CD4-positive, alpha-beta T cell treated with Interleukin-12 subunit alpha and Interleukin-12 subunit beta, for 1 hour (primary cell): ENCODE measurements at regions not wholly inside any gene's neighbourhood (a gene's known extent, or its start where the extent isn't known, plus 50 kb on each side); places are given as distances from the start of the nearest gene placed in this dataset.
A peak's percentile ranks its signal among the peaks of the same experiment; 100 is the strongest.

ENCODE experiments used
- DNase-seq: peaks from one replicate; pipeline ENCODE4 v3.0.0-alpha.2; 2020

DNA sequence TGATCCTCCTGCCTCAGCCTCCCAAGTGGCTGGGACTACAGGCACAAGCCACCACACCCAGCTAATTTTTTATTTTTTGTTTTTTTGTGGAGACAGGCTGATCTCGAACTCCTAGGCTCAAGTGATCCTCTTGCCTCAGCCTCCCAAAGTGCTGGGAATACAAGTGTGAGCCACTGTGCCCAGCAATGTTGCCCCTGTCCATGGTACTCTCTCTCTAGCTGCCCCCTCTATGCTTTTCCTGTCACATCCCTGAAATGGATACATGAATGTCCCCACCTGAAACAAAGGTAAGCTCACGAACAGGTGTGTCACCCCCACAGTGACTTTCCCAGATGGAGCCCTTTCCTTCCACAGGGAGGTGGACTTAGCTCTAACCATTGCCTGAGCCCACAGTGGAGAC lies 141.1 kb upstream of the MGMT start:
- no peak for DNase-seq

DNA sequence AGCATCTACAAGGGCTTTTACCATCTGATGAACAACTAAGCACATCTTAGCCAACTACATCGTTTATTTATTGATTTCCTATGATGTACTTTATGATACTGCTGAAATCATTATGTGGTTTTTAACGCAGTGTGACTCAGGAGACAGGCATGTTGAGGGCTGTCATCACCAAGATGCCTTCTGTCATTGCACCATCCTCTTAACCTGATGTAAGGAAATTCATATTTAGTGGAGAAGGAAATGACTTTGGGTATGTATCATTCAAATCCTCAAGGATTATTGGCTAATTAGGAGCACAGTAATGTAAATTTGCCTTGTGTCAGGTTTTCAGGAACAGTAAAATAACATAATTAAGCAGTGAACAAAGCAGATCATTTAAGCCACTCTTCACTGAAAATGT lies 138.5 kb upstream of the MGMT start:
- no peak for DNase-seq

DNA sequence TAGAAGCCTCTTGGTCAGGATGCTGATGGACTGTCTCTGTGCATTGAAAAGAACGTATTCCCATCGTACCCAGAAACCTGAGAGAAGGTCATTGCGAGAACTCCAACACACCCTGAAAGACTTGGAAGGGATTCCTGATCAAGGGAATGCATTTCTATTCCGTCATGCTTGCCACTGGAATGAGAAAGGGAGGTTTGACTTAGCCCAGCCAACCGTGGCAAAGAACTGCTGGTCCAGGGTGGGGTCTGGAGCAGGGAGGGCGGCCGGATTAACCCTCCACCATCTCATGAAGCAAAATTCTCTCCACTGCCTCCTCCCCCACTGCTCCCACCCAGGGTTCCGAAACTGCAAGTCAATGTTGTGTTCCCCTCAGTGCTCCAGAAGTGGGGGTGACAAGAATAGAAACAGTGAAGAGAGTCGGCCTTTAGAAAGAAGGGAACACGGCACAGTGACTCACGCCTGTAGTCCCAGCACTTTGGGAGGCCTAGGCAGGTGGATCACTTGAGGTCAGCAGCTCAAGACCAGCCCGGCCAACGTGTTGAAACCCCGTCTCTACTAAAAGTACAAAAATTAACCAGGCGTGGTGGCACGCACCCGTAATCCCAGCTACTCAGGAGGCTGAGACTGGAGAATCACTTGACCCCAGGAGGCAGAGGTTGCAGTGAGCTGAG lies 137.5 kb upstream of the MGMT start:
- no peak for DNase-seq

DNA sequence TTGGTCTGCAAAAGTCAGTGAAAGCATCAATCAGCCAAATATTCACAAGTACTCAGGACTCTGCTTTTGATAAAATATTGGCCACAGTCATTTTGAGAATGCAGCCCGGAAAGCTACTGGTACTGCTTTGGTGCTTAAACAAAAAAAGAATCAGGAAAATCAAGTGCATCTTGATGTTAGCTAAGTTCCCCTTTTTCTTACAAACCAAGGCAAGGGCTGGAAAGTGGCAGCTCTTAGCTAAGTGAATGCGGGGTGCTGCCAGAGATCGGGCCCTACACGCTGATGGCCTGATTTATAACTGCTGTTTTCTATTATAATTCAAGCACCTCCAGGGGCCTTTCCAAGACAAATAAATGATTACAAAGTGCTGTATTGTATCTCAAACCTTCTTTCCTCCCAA lies 136.8 kb upstream of the MGMT start:
- no peak for DNase-seq

DNA sequence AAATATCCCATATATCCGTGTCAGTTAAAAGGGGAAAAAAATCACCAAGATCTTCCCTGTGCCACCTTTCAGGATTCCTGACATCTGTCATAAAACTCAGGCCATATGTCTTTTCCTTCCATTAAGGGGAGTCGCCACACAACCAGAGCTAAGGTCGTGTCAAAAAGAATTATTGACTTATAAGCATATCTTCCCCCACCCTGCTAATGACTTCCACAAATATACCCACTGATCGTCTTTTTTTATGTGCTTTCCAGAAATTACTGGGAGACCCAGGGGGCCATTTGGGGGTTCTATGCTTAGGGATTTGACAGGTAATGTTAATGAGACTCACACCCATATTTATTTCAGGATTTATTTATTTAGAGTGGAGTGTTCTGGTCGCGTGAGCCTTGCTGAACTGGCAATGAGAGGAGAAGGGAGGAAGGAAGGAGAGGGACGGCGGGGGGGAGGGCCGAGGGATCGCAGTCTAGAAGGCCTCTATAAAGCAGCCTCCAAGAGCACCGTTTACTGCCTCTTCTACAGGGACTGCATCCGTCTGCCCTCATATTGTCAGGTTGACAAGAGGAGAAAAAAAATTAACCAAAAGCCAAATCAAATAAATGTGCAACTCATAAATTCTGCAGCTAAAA lies 135.7 kb upstream of the MGMT start:
- no peak for DNase-seq

DNA sequence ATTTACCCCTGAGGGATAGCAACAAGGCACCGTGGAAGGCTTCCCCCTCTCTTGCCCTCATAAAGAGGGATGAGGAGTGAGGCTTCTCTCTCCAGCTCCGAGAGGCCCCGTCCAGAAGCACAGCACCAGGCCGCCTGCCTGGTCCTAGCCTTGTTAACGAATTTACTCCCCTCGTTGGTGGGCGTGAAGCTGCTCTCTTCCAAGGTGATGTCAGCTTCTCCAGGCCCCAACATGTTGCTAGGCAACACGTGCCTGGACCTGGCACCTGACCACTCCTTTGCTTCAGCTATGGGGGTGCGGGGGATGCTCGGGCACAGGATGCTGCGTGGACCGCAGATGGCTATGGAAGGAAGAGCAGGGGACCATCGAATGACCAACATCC lies 135.2 kb upstream of the MGMT start:
- no peak for DNase-seq

DNA sequence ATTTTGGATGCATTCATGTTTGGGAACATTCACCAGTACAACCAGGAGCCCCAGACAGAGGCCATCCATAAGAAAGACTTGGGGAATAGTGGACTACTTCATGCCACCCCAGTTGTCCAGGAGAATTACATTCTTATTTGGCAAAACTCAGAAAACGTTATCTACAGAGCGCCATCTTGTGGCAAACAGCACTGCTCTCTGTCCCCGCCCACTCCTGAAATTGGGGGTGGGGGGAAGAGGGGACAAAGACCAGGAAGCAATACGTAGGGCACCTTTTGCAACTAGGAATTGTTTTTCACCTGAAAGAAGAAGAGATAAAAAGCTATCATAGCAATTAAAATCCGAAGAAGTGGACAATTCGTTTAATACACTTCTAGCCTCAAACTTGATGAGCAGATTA lies 134.6 kb upstream of the MGMT start:
- DNase-seq: peak; percentile 1

DNA sequence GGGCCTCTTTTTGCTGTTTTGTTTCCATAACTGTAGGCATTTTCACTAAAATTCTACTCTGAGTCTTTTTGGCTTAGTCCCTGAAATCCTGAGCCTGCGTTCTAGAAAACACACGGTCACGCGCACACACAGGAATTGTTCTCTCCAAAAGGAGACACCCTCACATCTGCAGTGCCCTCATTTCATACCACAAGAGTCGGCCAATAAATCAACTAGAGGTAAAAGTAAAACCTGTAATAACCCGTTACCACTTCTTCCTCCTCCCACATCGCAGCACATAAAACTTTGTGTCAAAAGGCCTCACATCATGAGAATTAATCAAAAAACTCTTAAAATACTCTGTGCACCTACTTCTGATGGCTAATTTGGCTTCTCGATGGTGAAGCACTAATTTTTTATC lies 133.3 kb upstream of the MGMT start:
- DNase-seq: no peak

DNA sequence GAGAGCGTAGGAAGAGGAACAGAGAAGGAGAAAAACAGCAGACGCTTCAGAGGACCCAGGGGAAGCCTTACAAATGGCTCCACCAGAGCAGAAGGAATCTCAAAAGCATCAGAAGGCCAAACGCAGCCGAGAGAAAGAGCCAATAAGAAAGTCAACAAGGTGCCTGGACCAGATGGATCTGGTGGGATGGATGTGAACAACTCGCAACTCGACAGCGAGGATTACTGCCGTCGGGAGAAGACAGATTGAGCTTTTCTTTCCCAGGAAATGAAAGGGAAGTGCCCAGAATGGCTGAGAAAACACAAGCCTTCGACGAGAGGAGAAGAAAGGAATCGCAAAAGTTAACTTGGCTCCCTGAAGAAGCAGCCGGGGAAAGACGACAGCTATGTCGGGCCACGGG lies 132.8 kb upstream of the MGMT start:
- no peak for DNase-seq

DNA sequence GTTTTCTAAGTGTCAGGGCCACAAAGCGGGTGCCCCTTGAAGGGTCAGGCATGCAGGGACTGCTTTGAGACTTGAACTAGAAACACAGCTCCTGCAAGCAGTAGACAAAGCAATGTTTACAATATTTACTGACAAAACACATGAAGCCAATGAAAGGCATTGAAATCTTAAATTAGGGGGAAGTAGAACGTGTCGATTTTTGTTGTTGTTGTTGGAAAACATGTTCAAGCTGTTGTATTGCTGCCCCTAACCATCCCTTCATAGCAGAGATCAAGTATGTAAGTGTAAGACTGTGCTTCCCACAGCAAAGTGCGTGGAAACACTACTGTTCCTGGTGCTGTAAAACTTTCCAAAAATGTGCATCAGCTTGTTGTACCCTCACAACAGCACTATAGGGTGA lies 131.6 kb upstream of the MGMT start:
- DNase-seq: no peak

DNA sequence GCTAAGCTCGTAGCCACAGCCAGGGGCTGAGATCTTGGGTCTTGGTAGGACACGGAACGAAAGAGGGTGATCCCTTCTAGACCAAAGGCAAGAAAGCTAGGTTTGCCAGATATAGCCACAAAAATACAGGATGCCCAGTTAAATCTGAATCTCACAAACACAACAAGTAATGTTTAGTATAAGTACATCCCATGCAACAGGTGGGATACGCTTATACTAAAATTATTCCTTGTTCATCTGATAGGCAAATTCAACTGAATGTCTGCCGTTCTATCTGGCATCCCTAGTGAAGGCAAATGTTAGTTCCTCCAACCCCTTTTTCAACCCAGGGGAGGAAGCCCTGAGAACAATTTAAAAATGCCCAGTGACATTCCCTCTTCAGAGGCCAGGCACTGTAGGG lies 131.1 kb upstream of the MGMT start:
- DNase-seq: no peak

DNA sequence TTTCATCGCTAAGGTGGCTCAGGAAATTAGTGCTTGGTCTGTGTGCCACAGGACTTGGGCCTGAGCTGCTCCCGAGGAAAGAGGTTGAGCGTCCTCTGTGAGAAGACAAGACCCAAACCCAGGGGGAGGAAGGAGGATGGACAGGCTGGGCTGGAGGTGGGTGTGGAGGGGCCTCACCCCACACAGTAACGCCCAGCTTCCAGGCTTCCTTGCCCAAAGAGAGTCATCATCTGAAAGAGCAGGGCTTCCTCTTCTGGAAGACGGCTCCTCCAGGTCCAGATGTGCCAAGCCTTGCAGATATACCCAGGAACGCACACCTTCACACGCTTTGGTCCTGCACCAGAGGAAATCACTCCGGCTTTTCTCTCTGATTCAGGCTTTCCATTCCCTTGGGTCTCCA lies 127.8 kb upstream of the MGMT start:
- DNase-seq: no peak

DNA sequence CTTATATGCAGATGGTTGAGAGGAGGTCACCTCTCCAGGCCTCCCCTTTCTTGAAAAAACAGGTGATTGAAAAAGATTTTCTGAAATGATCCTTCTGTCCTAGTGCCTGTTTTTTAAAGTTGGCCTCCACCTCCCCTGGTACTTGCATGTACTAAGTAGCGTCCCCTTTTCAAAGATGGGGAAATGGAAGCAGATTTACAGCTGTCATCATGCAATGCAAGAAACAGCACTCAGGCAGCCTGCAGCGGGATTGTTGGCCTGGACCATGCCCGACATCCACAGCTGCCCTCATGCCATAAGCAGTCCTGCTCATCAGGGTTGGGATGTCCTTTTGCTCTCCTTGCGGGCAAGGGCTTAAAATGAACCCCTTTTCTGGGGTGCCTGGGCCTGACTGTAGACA lies 127.2 kb upstream of the MGMT start:
- DNase-seq: no peak

DNA sequence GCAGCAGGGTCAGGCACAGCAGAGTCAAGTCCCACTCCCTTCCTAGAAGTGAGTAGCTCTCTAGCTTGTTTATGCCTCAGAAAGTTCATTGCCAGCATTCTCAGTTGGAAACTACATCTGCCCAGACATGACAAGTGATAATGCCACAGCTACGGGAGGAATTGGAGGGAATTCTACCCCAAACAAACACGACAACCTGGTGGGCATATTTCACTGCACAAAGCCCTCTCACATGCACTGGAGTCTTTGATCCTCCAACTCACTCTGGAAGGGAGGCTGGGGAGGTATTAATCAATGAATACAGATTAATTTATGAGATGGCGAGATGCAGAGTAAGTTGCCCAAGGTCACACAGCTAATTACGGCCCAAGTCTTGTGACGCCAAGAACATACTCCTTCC lies 126.0 kb upstream of the MGMT start:
- no peak for DNase-seq

DNA sequence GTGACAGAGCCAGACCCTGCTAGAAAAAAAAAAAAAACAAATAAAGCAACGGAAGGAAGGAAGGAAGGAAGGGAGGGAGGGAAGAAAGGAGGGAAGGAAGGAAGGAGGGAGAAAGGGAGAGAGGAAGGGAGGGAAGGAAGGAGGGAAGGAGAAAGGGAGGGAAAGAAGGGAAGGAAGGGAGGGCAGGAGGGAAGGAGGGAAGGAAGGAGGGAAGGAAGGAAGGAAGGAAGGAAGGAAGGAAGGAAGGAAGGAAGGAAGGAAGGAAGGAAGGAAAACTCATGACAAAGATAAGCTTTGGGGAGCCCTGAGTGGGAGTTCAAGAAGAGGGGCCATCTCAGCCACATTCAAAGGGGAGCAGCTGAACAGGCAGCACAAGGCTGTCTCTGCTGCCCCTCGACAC lies 124.7 kb upstream of the MGMT start:
- no peak for DNase-seq

DNA sequence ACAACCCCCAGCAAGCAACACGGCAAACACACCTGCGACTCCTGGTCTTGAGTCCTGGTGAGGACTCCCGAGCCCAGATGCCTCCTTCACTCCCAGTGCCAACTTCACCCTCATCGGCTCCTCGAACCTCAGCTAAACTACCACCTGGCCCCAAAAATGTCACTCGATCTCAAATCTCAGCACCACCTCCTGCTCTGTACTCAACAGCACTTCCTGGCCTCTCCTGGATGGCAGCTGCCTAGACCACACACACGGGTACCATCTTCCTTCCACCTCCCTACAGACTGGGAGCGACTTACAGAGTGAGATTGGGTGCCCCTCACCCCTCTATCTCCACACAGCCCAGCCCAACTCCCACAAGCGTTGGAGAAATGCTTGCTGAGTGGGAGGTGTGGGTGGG lies 123.9 kb upstream of the MGMT start:
- no peak for DNase-seq

DNA sequence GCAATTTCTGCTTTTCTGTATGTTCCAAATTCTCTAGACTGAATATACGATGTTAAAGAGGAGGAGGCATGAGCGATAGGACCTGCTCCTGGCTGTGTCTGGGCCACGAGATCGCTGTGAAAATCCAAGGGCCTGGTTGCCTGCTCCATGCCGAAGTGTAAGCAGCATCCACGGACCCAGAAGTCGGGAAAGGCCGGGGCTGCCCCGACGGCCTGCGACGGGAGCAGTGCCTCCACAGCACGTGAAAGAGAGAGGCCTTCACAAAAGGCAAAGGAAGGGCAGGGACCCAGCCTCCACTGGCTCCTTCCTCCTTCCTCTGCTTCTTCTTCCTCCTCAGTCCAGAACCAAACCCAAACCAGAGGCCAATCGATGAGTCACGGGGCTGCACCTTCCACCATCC lies 122.9 kb upstream of the MGMT start:
- no peak for DNase-seq

DNA sequence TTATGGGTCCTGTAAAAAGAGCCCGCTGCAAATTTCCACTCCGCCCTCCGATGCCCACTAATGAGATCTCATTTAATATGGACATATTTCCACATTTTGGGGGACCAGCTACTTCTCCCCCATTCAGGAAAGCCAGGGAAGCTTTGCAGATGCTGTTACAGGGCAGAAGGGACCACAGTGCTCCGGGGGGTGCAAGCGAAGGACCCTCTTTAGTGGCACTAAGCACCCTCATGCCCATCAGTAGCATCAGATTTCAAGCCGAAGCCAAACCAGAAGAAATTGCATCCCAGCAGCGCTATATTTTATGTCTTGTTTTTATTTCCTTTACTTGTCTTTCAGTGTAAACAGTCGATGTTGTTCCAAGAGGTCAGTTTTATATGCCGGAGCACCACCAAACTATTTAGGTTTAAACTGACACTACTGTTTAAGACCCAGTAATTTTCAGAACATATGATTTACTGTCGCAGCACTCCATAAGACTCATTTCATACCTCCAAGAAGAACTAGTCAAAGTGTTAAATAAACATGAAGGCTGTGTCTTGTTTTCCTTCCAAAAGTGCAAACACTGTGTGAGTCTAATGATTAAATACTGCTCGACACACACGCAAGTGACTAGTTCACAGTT lies 122.2 kb upstream of the MGMT start:
- no peak for DNase-seq

DNA sequence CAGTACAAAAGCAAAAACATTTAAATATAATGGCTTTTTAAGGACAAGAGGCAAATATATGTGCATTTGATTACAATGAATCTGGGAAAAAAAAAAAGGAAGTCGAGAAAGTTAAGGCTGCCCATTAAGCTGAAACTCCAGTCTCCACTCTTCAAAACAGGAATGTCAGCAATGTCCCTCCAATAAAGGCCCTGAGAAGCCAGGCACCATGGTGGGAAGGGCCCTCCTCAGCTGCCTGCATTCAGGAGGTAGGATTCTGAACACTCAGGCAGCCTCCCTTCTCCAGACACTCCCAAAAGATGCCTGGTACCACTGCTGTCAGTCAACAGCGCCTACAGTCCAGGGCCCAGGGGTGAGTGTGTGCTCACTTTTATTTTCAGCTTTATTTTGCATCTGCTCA lies 121.3 kb upstream of the MGMT start:
- DNase-seq: no peak

DNA sequence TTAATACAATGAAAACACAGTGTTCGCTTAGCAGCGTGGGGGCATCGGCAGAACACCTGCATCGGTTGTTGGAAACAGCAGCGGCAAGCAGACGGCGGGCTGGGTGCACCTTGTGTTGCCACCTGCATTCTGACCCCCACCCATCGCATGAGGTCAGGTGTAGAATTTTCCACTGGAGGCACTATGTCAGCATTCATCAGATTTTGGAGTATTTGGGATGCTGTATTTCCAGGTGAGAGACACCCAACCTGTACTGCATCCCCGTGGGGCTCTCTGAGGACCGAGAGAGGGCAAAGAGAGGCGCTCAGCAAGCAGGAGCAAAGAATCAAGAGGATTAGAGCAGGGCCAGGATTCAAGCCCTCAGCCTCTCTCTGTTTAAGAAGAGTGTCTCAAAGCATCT lies 116.4 kb upstream of the MGMT start:
- DNase-seq: no peak

DNA sequence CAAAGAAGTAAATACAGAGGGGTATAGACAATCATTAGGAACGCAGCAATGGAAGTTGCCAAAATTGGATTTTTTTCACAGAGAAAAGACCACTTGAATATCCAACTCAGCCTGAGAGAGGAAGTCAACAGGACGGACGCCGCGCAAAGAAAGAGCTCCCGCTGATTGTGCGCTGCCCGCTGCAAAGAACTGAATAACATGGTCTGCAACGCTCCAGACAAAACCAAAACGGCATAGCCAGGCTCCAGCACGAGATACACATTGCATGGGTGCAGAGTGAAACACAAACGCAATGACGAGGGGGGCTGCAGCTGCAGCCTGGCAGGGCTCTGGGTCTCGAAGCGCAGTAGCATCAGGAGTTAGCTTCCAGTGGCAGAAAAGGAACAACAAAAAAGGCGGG lies 113.9 kb upstream of the MGMT start:
- DNase-seq: no peak

DNA sequence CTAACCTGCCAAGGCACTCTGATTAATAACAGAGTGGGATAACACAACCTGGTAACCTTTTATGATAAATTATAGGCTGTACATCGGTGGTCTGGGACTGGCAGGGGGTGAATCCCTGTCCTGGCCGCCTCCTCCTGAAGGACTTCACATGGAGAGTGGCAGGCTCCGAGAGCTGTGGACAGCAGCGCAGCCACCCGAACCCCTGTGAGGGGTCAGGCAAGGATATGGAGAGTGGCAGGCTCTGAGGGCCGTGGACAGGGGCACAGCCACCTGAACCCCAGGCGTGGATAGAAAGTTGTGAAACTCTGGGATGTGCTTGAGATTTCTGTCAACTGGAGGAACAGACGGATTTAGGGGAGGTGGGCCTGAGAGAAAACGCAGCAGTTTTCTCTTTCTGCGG lies 107.0 kb upstream of the MGMT start:
- no peak for DNase-seq

DNA sequence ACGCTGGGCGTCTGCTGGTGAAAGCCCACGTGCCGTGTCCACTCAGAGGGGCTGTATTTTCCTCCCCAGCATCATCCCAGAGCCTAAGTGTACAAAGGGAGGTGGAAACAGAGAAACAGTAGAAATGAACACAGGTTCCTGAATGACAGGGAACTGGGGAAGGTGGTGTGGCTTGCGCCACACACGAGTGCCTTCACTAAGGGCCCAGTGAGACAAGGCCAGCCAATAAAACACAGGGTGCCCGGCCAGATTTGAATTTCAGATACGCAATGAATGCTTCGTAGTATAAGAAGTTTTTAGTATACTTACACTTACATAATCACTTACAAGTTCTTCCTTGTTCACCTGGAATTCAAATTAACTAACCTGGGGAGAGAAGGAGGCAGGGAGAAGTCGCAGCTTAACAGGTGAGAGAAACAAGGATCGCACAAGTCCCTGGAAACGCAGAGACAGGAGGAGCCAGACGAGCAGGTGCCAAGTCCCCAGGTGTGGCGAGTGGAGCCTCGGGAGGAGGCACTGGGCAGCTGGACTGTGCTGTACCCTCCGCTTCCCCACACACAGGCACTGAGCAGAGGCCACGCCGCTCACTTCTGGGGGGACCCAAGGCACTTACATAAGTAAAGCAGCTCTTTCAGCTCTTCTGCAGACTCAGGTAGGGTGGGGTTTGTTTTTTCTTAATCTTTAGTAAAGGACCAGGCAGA lies 105.2 kb upstream of the MGMT start:
- DNase-seq: no peak

DNA sequence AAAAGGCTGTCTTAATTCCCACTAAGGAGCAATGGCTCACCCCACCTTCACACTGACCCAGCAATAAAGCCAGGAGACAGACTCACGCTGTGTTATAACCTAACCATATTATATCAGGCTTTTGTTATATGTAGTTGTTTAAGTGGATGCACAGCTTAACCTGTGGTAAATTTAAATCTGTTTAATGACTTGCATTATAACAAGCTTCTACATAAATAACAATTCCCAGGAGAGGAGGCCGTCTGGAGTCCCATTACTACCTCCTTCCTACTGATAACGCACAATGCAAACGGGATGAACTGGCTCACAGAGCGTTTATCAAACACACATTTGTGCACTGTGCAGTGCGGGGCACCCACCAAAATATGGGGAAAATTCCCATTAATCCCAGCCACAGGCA lies 102.1 kb upstream of the MGMT start:
- DNase-seq: no peak
